ENCODE measurements at regions not wholly inside any gene's neighbourhood (a gene's known extent, or its start where the extent isn't known, plus 50 kb on each side); places are given as distances from the start of the nearest gene placed in this dataset.

GRCh38 chr10:44607116-44607515 lies 222.2 kb upstream of the CXCL12 start:
- H3K4me3 ChIP-seq (ENCODE audit: control insufficient read depth, low read depth, low read length), result no peak overlapping the region
- TF ChIP-seq, protein P1, sequence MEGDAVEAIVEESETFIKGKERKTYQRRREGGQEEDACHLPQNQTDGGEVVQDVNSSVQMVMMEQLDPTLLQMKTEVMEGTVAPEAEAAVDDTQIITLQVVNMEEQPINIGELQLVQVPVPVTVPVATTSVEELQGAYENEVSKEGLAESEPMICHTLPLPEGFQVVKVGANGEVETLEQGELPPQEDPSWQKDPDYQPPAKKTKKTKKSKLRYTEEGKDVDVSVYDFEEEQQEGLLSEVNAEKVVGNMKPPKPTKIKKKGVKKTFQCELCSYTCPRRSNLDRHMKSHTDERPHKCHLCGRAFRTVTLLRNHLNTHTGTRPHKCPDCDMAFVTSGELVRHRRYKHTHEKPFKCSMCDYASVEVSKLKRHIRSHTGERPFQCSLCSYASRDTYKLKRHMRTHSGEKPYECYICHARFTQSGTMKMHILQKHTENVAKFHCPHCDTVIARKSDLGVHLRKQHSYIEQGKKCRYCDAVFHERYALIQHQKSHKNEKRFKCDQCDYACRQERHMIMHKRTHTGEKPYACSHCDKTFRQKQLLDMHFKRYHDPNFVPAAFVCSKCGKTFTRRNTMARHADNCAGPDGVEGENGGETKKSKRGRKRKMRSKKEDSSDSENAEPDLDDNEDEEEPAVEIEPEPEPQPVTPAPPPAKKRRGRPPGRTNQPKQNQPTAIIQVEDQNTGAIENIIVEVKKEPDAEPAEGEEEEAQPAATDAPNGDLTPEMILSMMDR (conservative IDR thresholded peaks at IDR 0.05; ENCODE audit: control insufficient read depth, insufficient read depth, low read depth, low read length), result no peak
- no peak for DNase-seq (ENCODE audit: low read depth)

GRCh38 chr10:44618910-44619309 lies 234.0 kb upstream of the CXCL12 start:
- no peak for DNase-seq (ENCODE audit: low read depth)
- no peak overlapping the region for H3K4me3 ChIP-seq (ENCODE audit: control insufficient read depth, low read depth, low read length)
- TF ChIP-seq, protein P1 (conservative IDR thresholded peaks at IDR 0.05; ENCODE audit: control insufficient read depth, insufficient read depth, low read depth, low read length), result no peak

- peak; percentile 57 for DNase-seq (ENCODE audit: low read depth)
- TF ChIP-seq, protein P1 (conservative IDR thresholded peaks at IDR 0.05; ENCODE audit: control insufficient read depth, insufficient read depth, low read depth, low read length), result no peak
- H3K4me3 ChIP-seq (ENCODE audit: control insufficient read depth, low read depth, low read length), result no peak overlapping the region
These were observed 234.6 kb upstream of the CXCL12 start for GRCh38 chr10:44619521-44619920.

GRCh38 chr10:44619975-44620374 lies 235.1 kb upstream of the CXCL12 start:
- TF ChIP-seq, protein P1 (conservative IDR thresholded peaks at IDR 0.05; ENCODE audit: control insufficient read depth, insufficient read depth, low read depth, low read length), result no peak
- peak; percentile 99 for DNase-seq (ENCODE audit: low read depth)
- H3K4me3 ChIP-seq (ENCODE audit: control insufficient read depth, low read depth, low read length), result no peak overlapping the region

DNA sequence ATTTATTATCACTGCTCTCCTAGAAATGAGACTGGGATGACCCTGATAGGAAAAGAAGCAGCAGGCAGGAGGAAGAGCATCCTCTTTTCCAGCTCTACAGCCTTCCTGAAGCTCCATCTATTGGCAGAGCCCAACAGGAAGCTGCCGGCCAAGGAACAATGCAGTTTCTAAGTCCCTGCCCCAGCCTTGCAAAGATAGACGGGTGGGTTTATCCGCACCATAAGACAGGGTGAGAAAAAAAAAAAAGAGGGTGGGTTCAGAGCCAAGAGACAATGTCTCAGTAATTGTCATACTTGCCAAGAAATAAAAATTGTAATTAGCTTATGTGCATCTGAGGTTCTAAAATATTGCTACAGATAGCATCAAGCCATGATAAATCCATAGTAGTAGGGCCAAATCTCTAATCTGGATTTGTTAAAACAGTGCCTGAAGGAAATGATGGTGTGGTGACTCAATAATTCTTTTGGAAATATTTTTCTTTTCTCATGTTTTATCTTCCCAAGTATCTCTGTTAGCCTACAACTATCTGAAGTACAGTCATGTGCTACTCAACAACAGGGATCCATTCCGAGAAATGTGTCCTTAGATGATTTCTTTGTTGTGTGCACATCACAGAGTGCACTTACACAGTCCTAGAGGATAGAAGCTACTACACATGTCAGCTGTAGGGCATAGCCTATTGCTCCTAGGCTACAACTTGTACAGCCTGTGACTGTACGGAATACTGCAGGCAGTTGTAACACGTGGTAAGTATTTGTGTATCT lies 242.9 kb upstream of the CXCL12 start:
- H3K4me3 ChIP-seq (ENCODE audit: control insufficient read depth, low read depth, low read length), result no peak overlapping the region
- TF ChIP-seq, protein P1 (conservative IDR thresholded peaks at IDR 0.05; ENCODE audit: control insufficient read depth, insufficient read depth, low read depth, low read length), result peak; percentile 22
- DNase-seq (ENCODE audit: low read depth), result peak; percentile 97

- no peak overlapping the region for H3K4me3 ChIP-seq (ENCODE audit: control insufficient read depth, low read depth, low read length)
- peak; percentile 92 for DNase-seq (ENCODE audit: low read depth)
- TF ChIP-seq, protein P1 (conservative IDR thresholded peaks at IDR 0.05; ENCODE audit: control insufficient read depth, insufficient read depth, low read depth, low read length), result no peak
These were observed 244.0 kb upstream of the CXCL12 start for GRCh38 chr10:44628921-44629320.
